ENCODE measurements at regions not wholly inside any gene's neighbourhood (a gene's known extent, or its start where the extent isn't known, plus 50 kb on each side); places are given as distances from the start of the nearest gene placed in this dataset.

GRCh38 chr11:8839306-8839956, 71.6 kb upstream of the AKIP1 start:
- no peak for TF ChIP-seq CTCF (IDR thresholded peaks at IDR 0.05)
- TF ChIP-seq POLR2A (IDR thresholded peaks at IDR 0.05), result no peak

Measured in right lobe of liver (tissue), 4 donors.